Calu3 (cell line): ENCODE measurements at regions not wholly inside any gene's neighbourhood (a gene's known extent, or its start where the extent isn't known, plus 50 kb on each side); places are given as distances from the start of the nearest gene placed in this dataset.

ENCODE experiments used
- BruUV-seq: library from RNA; stranded (reverse); fragments of 400-500 nt; replicated peaks from 2 replicates; lab custom pipeline; 2021; lab: Mats Ljungman, UMichigan
- CTCF ChIA-PET: fragments of 300-600 bp; sonication (Branson Sonifier 250); formaldehyde crosslinking; loops from one replicate; lab custom pipeline; 2022; ENCODE audit warnings: antibody characterized with exemption; lab: Charles Lee
- DNase-seq: peaks from one replicate; pipeline ENCODE4 v3.0.0; 2022
- H3K27ac Mint-ChIP-seq: one replicate; pipeline ENCODE4 v1.8.0; 2022; ENCODE audit warnings: mixed read lengths; ENCODE audit not compliant: unreplicated experiment
- H3K27me3 Mint-ChIP-seq: one replicate; pipeline ENCODE4 v1.8.0; 2022; ENCODE audit warnings: mixed read lengths; ENCODE audit not compliant: unreplicated experiment
- H3K36me3 Mint-ChIP-seq: one replicate; pipeline ENCODE4 v1.8.0; 2022; ENCODE audit warnings: mild to moderate bottlenecking, moderate library complexity, mixed read lengths; ENCODE audit not compliant: insufficient read depth, unreplicated experiment
- H3K4me1 Mint-ChIP-seq: one replicate; pipeline ENCODE4 v1.8.0; 2022; ENCODE audit warnings: mild to moderate bottlenecking, low read depth, mixed read lengths; ENCODE audit not compliant: unreplicated experiment
- H3K4me3 Mint-ChIP-seq: one replicate; pipeline ENCODE4 v1.8.0; 2022; ENCODE audit warnings: mild to moderate bottlenecking, low read depth, moderate library complexity, mixed read lengths; ENCODE audit not compliant: unreplicated experiment
- H3K9me3 Mint-ChIP-seq: one replicate; pipeline ENCODE4 v1.8.0; 2022; ENCODE audit warnings: low read depth, mixed read lengths; ENCODE audit not compliant: unreplicated experiment
- intact Hi-C: fragments of 100-400 bp; cut with micrococcal nuclease; formaldehyde crosslinking; loops from one replicate; pipeline ENCODE4 v1.10.0; 2022; ENCODE audit not compliant: unreplicated experiment
- TF ChIP-seq, protein P1 (sequence below): fragments of 200-600 bp; IDR thresholded peaks from one replicate; pipeline ENCODE4 v1.8.0; 2022; ENCODE audit warnings: antibody characterized with exemption; ENCODE audit not compliant: unreplicated experiment

DNA sequence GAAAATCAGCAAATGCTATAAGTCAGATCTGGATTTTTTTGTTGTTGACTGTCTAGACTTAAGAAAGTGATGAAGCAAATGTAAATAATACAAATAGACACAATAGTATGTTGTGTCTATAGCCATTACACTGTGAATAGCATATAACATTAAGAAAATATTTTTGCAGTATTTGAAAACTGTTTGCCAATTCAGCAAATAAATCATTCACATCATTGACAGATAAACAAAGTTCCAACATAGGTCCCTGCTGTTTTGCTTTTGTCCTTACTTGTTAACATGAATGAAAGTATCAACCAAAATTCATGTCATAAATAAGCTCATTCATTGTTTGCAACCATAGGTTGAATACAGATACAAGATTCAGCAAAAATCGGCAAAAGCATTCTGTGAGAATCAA is 200.5 kb downstream of the KIF20B start:
- Mint-ChIP-seq H3K27ac (no peak overlapping the region), H3K9me3 (no peaks in the 10 kb centered on the region), H3K4me3 (no peak overlapping the region), H3K4me1 (no peaks in the 10 kb centered on the region), H3K27me3 (no peaks in the 10 kb centered on the region), H3K36me3 (no peaks in the 10 kb centered on the region)
- no peak for DNase-seq
- no TSS peak for BruUV-seq
- TF ChIP-seq, protein P1, sequence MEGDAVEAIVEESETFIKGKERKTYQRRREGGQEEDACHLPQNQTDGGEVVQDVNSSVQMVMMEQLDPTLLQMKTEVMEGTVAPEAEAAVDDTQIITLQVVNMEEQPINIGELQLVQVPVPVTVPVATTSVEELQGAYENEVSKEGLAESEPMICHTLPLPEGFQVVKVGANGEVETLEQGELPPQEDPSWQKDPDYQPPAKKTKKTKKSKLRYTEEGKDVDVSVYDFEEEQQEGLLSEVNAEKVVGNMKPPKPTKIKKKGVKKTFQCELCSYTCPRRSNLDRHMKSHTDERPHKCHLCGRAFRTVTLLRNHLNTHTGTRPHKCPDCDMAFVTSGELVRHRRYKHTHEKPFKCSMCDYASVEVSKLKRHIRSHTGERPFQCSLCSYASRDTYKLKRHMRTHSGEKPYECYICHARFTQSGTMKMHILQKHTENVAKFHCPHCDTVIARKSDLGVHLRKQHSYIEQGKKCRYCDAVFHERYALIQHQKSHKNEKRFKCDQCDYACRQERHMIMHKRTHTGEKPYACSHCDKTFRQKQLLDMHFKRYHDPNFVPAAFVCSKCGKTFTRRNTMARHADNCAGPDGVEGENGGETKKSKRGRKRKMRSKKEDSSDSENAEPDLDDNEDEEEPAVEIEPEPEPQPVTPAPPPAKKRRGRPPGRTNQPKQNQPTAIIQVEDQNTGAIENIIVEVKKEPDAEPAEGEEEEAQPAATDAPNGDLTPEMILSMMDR = no peak
- CTCF ChIA-PET = no interaction called here
- intact Hi-C loops = no loop called here

DNA sequence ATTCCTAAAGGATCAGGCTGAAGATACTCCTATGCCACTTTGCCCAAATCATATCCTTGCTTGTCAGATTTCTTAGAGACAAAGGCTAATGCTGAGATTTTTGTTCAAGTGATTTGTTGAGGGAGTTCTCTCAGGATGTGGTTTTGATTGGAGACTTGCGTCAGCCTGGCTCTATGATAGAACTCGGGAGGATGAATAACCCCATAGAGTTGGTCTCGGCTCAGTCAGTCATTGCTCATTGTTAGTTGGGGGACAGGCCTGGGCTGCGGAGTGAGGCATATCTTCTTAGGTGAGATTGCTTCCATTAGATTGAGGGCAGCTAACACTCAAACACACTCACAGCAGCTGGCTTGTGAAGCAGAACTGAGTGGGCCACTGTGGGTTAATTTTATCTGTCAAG is 203.4 kb downstream of the KIF20B start:
- Mint-ChIP-seq H3K27ac (no peak overlapping the region), H3K4me3 (no peak overlapping the region), H3K4me1 (no peaks in the 10 kb centered on the region), H3K9me3 (no peaks in the 10 kb centered on the region), H3K36me3 (no peaks in the 10 kb centered on the region), H3K27me3 (no peaks in the 10 kb centered on the region)
- DNase-seq = no peak
- TF ChIP-seq, protein P1 = no peak
- intact Hi-C loops = no loop called here
- no TSS peak for BruUV-seq
- CTCF ChIA-PET = no interaction called here

DNA sequence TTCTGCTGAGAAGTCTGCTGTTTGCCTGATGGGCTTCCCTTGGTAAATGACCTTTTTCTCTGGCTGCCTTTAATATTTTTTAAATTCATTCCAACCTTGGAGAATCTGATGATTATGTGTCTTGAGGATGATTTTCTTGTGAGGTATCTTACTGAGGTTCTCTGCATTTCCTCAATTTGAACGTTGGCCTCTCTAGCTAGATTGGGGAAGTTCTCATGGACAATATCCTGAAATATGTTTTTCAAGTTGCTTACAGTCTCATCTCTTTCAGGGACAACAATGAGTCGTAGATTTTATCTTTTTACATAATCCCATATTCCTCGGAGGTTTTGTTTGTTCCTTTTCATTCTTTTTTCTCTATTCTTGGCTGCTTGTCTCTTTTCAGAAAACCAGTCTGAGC is 208.4 kb downstream of the KIF20B start:
- H3K4me1 Mint-ChIP-seq = no peaks in the 10 kb centered on the region
- TF ChIP-seq, protein P1 = no peak

DNA sequence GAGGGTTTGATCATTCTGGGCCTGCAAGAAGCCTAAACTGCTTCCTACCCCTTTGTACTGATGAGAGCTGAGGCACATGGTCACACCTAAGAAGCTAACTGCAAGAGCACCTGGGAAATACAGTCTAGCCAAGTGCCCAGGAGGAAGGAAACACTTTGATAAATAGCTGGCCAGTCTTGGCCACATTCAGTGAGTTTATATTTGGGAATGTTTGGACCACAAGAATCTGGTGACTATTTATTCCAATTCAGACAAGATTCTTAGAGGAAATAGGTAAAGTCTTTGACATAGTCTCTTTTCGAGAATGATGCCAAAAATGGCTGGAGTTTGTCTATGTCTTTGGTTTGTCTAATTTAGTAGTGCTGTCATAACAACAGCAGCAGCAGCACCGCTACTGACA is 213.6 kb downstream of the KIF20B start:
- Mint-ChIP-seq H3K9me3 (no peaks in the 10 kb centered on the region), H3K4me1 (peaks cover 6% of the 10 kb centered on the region), H3K27me3 (no peaks in the 10 kb centered on the region), H3K4me3 (no peak overlapping the region), H3K27ac (no peak overlapping the region), H3K36me3 (no peaks in the 10 kb centered on the region)
- TF ChIP-seq, protein P1 = no peak
- CTCF ChIA-PET = no interaction called here
- no TSS peak for BruUV-seq
- intact Hi-C loops = no loop called here
- DNase-seq = no peak

More for the DNA sequence above, 208.4 kb downstream of the KIF20B start:
- CTCF ChIA-PET = no interaction called here
- Mint-ChIP-seq H3K9me3 (no peaks in the 10 kb centered on the region), H3K4me3 (no peak overlapping the region), H3K27ac (no peak overlapping the region), H3K27me3 (no peaks in the 10 kb centered on the region), H3K36me3 (no peaks in the 10 kb centered on the region)
- BruUV-seq = no TSS peak
- intact Hi-C loops = no loop called here
- DNase-seq = no peak
